GM13976 (cell line): ENCODE measurements at regions not wholly inside any gene's neighbourhood (a gene's known extent, or its start where the extent isn't known, plus 50 kb on each side); places are given as distances from the start of the nearest gene placed in this dataset.
"Not testable (repeated sequence)": the region's sequence is repeated elsewhere in the genome, so short reads cannot be mapped to it uniquely, and the experiment has no call there.

Experiments
- DNase-seq: peaks from one replicate; pipeline ENCODE4 v3.0.0; 2012; ENCODE audit warnings: low spot score
- in situ Hi-C: fragments of 300-500 bp; cut with MboI; formaldehyde crosslinking; loops from one replicate; pipeline ENCODE4 v1.12.0; 2022; ENCODE audit warnings: low sequenced_read_pairs, mixed read lengths, inconsistent platforms; ENCODE audit not compliant: unreplicated experiment
- TF ChIP-seq, protein P1 (sequence below): IDR thresholded peaks from 2 replicates; pipeline ENCODE4 v1.5.1; 2012; ENCODE audit warnings: borderline replicate concordance, mild to moderate bottlenecking; ENCODE audit not compliant: insufficient read depth; ENCODE audit errors: extremely low read depth, missing control alignments, control extremely low read depth

DNA sequence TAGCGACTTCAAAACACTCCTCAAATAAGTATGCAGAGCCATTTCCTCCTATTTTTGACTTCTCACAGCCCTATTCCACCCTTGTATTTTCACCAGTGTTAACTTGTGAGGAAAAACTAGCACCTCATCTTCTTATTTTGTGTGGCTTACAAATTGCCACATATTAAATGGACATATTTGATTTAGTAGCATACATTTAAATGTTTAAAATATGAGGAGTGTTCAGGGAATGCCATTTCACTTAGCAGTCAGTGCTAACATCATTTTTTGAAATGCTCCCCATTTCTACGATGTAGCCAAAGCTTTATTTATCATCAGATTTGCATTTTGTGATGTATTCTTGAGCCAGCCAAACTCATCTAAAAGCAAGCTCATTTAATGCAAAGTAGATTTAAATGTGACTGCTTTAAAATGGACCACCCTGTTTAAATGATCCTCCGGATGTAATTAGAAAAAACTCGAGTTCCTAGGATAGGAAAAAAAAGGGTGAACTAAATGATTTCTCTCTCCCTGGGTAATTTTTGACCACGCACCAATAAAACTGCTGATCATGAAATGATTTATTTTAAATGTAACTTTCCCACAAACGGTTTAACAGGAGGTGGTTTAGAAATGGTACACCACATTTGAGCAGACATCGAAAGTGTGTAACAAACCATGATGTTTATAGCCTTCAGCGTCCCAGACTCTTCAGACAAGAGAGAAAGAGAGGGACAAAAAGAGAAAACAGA lies 172.6 kb downstream of the CD83 start:
- in situ Hi-C loops = no loop called here
- TF ChIP-seq, protein P1, sequence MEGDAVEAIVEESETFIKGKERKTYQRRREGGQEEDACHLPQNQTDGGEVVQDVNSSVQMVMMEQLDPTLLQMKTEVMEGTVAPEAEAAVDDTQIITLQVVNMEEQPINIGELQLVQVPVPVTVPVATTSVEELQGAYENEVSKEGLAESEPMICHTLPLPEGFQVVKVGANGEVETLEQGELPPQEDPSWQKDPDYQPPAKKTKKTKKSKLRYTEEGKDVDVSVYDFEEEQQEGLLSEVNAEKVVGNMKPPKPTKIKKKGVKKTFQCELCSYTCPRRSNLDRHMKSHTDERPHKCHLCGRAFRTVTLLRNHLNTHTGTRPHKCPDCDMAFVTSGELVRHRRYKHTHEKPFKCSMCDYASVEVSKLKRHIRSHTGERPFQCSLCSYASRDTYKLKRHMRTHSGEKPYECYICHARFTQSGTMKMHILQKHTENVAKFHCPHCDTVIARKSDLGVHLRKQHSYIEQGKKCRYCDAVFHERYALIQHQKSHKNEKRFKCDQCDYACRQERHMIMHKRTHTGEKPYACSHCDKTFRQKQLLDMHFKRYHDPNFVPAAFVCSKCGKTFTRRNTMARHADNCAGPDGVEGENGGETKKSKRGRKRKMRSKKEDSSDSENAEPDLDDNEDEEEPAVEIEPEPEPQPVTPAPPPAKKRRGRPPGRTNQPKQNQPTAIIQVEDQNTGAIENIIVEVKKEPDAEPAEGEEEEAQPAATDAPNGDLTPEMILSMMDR = no peak
- DNase-seq = no peak

DNA sequence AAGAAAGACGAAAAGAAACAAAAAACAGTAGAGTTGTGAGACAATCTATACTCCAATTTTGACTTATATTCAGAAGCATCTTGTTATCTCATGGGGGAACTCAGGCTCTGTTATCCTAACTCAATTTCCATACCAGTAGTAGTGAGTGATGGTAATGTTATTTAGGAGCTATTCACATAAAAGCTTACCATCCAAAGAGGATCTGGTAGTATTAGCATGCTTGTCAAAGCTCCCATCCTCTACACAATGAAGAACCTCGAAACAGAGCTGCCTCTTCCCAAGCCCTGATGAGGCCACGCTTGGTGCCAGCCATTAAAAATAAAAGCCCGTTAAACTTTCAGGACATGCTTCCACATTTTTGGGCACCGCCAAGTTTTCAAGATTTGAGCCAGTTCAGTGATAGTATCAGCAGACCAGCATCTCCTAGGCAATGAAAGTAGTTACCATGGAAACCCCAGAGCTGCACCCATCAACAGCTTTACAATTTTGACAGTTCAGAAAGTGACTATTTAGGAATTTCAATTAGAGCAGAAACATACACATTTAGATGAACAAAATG lies 173.3 kb downstream of the CD83 start:
- TF ChIP-seq, protein P1 = no peak
- in situ Hi-C loops = no loop called here

DNA sequence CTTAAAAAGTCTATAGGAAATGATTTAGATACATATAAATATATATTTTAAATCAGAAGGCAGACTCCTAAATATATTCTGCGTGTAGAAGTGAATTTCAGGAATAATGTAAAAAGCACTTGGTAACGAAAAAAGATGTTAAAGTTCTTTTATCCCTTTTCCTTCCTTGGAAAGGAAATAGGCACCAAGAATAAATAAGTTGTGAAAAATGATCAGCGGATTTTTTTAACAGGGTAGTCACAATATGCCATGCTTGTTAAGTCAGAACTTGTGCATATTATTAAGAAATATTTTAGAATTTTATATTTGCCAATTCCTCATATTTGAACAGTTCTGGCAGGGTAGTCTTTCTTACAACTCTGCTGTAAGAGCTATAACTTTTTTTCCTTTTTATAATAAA lies 173.8 kb downstream of the CD83 start:
- no peak for DNase-seq
- TF ChIP-seq, protein P1 = no peak
- in situ Hi-C loops = no loop called here

More for the DNA sequence above, 173.3 kb downstream of the CD83 start:
- no peak for DNase-seq

DNA sequence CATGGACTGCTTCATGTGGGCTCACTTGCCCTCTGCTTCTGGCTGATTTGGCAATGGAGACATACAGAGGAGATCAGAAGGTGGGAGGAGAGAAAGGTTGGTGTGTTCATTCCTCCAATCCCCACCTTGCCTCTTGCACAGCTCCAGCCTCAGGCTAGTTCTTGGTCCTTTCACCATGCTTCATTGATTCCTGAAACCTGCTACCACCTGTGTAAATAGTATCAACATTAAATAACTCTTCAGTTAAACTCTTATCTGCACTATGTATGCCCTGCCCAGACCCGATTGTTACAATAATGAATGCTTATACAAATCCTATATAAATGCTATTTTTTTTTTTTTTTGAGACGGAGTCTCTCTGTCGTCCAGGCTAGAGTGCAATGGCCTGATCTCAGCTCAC lies 174.5 kb downstream of the CD83 start:
- DNase-seq = no peak
- TF ChIP-seq, protein P1 = no peak
- in situ Hi-C loops = no loop called here

DNA sequence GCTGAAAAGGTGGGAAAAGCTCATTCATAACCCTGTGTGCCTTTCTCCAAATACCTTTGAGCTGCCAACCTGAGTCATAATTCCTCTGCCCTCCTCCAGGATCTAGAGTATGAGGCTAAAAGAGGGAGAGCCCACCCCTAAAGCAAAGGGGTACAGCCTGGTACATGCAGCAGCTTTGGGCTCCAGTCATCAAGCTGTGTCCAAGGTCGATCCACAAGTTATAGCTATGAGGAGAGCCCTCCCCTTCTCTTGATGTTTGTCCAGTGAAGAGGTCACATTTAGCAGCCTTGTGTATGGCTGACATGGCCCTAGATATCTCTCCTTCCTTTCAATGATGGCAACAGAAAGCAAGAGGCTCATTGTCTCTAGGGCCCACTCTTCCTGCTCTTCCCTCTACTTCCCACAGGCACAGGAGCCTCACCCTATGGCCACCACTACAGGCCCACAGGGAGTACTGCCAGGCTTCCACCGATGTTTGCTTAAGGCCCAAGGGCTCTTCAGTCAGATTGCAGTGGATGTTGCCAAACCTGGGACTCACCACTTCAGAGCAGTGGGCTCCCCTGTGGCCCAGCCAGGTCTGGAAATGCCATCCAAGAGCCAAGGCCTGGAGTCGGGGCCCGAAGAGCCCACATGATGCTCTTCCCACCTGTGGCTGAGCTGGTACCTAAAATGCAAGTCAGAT lies 176.8 kb downstream of the CD83 start:
- in situ Hi-C loops = no loop called here
- TF ChIP-seq, protein P1 = no peak
- DNase-seq = no peak

DNA sequence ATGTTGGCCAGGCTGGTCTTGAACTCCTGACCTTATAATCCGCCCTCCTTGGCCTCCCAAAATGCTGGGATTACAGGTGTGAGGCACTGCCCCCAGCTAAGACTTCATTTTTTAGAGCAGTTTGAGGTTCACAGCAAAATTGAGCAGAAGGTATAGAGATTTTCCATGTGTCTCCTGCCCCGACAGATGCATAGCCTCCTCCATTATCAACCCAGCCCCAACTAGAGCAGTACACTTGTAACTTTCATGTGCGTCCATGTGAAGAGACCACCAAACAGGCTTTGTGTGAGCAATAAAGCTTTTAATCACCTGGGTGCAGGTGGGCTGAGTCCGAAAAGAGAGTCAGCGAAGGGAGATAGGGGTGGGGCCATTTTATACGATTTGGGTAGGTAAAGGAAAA lies 179.1 kb downstream of the CD83 start:
- DNase-seq, in situ Hi-C loops: not testable (repeated sequence)

DNA sequence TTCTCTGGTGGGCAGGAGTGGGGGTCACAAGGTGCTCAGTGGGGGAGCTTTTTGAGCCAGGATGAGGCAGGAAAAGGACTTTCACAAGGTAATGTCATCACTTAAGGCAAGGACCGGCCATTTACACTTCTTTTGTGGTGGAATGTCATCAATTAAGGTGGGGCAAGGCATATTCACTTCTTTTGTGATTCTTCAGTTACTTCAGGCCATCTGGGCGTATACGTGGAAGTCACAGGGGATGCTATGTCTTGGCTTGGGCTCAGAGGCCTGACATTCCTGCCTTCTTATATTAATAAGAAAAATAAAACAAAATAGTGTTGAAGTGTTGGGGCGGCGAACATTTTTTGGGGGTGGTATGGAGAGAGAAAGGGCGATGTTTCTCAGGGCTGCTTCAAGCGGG lies 179.5 kb downstream of the CD83 start:
- in situ Hi-C loops, DNase-seq: not testable (repeated sequence)

DNA sequence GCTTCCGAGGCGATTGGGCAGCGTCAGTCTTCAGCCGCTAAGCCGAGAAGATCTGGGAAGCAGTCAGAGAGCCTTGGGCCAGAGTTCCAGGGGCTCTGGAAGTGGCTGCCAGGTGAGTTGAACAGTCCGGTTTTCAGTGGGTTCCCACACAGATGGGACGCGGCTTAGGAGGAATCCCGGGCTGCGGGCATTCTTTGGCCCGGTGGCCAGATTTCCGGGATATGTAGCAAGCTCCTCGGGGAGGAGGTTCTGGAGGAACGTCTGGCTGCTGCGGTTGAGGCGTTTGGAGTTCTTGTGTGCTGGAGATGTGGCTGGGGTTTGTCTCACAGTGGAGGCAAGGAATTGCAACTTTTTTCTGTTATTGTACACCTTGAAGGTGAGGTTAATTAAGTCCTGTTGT lies 182.6 kb downstream of the CD83 start:
- DNase-seq = not testable (repeated sequence)

DNA sequence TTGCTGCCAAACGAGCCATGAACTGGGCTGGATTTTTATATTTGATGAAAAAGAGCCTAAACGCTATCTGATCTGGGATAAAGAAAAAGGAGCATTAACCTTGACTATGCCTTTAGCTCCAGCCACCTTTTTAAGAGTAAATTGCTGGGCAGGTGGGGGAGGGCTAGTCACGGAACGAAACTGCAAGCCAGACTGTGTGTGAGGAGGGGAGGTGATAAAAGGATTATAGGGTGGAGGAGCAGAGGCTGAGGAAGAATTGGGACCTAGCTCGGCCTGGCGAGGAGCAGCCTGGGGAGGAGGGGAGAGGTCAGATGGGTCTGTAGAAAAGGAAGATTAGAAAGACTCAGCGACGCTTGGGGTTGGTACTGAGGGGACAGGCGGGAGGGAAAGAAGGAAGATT lies 183.1 kb downstream of the CD83 start:
- in situ Hi-C loops, DNase-seq: not testable (repeated sequence)

More for the DNA sequence above, 182.6 kb downstream of the CD83 start:
- in situ Hi-C loops = not testable (repeated sequence)

DNA sequence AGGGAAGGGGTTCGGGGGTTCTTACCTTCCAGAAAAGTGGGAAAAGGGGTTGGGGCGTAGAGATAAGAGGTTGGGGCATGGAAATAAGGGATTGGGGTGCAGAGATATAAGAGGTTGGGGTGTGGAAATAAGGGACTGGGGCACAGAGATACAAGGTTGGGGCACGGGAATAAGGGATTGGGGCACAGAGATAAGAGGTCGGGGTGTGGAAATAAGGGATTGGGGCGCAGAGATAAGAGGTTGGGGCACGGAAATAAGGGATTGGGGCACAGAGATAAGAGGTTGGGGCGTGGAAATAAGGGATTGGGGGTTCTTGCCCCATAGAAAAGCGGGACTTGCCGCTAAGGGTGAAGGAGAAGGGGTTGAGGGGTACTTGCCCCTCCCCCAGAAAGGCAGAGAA lies 183.9 kb downstream of the CD83 start:
- DNase-seq, in situ Hi-C loops: not testable (repeated sequence)
